NCI-H1930 (cell line): ENCODE measurements at regions not wholly inside any gene's neighbourhood (a gene's known extent, or its start where the extent isn't known, plus 50 kb on each side); places are given as distances from the start of the nearest gene placed in this dataset.

ENCODE experiments used
- DNase-seq, 2 experiments: peaks; one replicate each; lab custom pipeline; 2025; lab: John Stamatoyannopoulos, UW

GRCh38 chr17:13353590-13353989, 248.1 kb downstream of the HS3ST3A1 start:
- DNase-seq, result no peak

GRCh38 chr17:13352747-13353415, 248.8 kb downstream of the HS3ST3A1 start:
- DNase-seq, result peak in 1 of 2 experiments; percentile 5

GRCh38 chr17:13351046-13351445, 250.7 kb downstream of the HS3ST3A1 start:
- no peak for DNase-seq

- no peak for DNase-seq
Measured at GRCh38 chr17:13350466-13350865, 251.3 kb downstream of the HS3ST3A1 start.

DNA sequence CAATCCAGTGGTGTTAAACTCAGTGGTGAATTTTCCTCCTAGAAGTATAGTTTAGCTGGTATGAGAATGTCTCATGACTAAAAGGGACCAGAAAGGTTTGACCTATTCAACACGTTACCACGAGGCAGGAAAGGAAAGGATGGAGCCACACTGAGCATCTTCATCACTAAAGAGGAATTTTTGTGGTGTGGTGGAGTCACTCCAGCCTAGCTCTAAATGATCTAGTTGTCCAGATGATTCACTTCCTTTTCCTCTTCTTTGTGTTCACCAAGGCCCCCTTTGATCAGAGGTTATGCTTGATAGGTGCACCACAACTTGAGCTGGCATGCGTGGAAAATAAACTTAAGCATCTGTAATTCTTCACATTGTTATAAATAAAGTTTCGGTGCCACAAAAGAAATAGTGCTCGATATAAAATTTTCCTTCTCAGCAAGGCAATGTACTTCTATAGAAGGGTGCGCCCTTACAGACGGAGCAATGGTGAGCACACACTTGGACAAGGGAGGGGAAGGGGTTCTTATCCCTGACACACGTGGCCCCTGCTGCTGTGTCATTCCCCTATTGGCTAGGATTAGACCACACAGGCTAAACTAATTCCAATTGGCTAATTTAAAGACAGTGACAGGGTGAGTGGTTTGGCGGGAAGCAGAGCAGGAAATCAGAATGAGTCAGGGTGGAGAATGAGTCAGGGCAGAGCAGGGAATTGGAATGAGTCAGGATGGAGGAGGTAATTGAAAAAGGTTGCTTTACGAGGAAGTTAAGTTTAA, 254.6 kb downstream of the HS3ST3A1 start:
- no peak for DNase-seq

DNA sequence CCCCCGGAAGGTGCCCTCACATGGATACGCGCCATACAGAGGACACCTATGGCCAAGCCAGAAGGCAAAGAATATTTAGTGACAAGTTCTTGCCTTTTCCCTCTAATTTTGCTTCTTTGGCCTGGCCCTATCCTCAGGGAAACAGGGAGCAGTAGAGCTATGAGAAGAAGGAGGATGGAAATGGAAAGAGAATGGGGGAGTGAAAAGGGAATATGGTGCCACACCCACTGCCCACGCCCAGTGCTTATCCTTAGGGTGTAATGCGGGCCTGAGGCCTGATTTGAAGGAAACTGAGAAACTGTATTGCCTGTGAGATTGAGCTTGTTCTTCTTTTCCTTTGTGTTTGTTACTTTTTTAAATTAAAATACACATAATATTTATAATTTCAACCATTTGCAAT, 255.1 kb downstream of the HS3ST3A1 start:
- DNase-seq, result no peak

GRCh38 chr17:13346081-13346533, 255.6 kb downstream of the HS3ST3A1 start:
- no peak for DNase-seq

- DNase-seq, result no peak
Measured at GRCh38 chr17:13338421-13338820, 263.3 kb downstream of the HS3ST3A1 start.

GRCh38 chr17:13337864-13338371, 263.8 kb downstream of the HS3ST3A1 start:
- no peak for DNase-seq

DNA sequence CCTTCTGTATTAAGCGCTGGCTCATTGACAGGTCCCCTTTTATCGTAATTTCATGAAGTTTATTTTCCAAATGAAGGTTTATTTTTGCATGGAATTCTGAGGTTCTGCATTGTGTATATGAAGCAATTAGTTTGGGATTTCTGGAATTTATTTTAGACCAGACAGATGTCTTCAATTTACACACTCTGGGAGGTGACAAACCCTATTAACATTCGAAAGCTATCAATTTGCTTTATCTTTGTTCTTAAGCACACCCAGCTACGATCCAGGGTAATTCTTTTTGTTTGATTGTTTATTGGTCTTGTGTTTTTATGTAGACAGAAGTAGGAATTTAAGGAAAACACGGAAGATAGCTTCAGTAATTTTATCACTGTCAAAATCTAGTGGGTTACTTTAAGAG, 264.6 kb downstream of the HS3ST3A1 start:
- DNase-seq, result no peak

GRCh38 chr17:13334374-13334773, 267.4 kb downstream of the HS3ST3A1 start:
- DNase-seq, result no peak

- DNase-seq, result no peak
Measured at GRCh38 chr17:13333661-13334060, 268.1 kb downstream of the HS3ST3A1 start.

DNA sequence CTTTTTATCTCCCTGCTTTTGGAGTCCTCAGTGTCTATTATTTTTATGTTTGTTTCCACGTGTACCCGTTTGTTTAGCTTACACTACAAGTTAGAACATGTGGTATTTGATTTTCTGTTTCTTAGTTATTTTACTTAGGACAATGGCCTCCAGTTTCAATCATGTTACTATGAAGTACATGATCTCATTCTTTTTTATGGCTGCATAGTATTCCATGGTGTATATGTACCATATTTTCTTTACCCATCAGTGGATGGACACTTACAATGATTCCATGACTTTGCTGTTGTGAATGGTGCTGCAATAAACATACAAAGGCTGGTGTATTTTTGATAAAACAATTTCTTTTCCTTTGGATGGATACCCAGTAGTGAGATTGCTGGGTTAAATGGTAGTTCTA, 269.5 kb downstream of the HS3ST3A1 start:
- DNase-seq, result no peak

- no peak for DNase-seq
Measured at GRCh38 chr17:13329421-13329820, 272.3 kb downstream of the HS3ST3A1 start.

DNA sequence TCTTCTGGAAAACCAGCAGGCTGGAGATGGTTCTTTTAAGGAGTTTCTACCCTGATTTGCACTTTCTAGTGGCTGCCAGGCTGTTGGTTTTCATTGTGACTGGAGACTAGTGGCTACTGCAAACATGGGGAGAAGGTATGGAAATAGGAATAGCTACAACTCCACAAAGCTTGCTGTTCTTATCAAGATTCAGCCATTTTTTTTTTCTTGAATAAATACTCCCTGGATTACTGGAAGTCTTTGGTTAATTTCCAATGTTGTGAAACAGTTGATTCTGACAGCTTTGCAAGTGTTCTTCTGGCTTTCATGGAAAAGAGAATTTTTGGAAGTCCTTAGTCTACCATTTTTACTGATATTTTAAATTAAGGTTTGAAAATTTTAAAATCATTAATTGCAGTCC, 277.7 kb downstream of the HS3ST3A1 start:
- no peak for DNase-seq

DNA sequence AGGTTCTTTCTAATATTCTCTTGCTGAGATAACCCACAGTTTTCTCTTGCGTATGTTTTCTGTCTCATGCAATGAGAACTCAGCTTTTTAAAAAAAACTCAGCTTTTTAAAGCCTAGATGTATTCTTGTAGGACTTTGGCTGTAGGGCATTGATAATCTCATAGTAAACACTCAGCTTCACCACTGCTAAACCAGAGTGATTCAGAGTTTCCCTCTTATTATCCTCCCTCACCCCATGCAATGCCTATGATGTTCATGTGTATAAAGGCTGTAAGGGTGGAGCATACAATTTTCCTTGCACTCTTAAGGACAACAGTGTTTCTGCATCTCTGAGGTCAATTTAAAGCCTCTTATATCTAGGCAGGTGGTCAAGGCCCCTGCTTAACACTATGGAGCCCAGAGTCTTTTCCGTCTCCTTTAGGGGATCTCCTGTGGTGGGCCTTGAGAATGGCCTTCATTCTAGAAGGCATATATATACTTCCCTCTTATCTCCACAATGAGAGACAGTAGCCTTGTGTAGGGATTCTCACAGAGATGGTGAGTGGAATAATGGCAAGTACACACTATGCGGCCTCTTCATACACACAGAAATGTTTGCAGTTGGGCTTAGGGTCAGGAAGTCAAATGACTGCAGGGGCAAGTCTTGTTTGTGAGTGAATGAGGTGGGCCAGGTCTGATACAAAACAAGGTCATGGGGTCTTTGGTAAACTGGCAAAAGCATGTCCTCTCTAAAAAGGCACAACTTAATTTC, 279.6 kb downstream of the HS3ST3A1 start:
- DNase-seq, result no peak

DNA sequence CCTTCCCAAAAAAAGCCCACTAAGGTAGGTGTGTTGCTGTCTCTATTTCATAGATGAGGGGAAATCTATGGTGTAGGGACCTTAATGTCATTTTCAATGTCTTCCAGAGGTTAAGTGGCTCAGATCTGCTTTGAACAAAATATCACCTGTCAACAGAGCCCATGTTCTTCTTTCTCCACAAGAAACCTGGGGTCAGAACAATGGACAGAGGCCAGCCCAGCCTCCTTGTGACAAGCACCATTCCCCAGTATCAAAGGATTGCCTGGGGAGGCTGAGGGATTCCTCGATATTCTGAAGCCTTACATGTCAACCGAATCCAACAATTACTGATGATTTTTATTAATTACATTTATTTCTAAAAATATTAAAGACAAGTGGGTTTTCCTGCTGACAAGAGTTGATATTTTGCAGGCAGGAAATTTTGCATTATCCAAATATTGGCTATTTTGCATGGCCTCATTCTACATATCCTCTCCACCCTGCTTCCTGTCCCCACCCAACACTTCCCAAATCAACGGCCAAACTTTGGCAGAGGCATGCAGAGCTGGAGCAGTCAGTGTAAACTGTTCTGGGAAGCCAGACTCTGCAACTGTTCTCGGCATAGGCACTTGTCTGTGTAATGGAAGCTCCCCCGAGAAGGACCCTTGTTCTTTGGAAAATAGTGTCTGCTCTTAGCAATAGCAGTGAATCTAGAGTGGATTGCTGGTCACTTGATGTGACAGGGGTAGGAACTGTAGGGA, 281.5 kb downstream of the HS3ST3A1 start:
- no peak for DNase-seq

DNA sequence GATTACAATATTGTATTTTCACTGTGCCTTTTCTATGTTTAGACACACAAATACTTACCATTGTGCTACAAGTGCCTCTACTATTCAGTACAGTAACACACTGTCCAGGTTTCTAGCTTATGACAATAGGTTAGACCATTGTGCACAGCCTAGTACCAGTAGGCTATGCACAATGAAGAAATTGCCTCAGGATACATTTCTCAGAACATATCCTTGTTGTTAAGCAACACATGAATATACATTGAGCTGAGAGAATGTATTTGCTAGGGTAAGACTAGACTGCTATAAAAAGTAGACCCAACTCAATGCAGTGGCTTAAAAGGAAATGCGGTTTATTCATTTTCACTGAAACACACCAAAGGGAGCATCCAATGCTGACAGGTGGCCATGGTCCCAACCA, 285.1 kb downstream of the HS3ST3A1 start:
- no peak for DNase-seq

- no peak for DNase-seq
Measured at GRCh38 chr17:13311306-13311705, 290.4 kb downstream of the HS3ST3A1 start.

DNA sequence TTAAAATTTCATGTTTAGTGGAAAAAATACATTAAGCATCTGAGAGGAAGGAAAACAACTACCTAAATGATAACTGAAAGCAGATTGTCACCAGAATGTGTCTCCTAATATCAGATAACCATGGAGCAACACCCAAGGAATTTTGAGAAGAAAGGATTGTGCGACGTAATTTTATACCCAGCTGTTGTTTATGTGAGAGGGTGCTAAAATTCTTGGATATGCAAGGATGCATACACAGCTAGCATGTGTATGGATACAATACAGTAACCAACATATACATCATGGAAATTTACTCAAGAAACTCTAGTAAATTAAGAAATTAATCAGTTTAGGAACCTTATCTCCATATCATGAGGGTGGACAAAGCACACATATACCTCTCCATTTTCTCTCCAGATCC, 290.9 kb downstream of the HS3ST3A1 start:
- no peak for DNase-seq

DNA sequence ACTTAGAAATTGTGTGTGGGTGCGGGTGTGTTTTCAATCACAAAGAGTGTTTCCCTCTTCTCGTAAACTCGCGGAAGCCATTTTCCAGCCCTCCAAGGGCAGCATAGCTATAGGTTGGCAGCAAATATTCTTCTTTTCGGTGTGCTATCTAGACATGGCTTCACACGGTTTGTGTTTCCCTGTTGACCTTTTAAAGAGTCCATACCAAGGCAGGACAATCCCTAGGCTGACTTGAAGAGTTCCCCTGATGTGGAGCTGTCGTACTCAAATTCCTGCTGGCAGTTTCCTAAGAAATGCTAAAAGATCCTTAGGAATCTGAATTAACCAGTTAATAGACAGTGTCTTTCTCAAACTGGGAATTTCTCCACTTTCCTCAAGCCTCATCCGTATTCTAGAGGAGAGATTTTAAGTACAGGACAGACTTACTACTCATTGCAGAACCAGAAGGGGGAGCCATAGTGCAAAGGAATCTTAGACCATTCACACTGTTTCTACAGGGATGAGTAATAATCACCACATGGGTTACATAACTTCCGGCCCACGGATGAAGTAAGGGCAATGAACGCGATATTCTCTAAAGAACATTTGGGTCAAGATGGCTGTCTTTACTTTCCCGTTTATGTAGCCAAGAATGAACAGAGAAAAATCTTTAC, 288.6 kb upstream of the ELAC2 start:
- no peak for DNase-seq
